Neural progenitor cell (in vitro differentiated cells): ENCODE measurements at regions not wholly inside any gene's neighbourhood (a gene's known extent, or its start where the extent isn't known, plus 50 kb on each side); places are given as distances from the start of the nearest gene placed in this dataset.

ENCODE experiments used
- CTCF ChIP-seq: fragments of 200-600 bp; sonication (generic); IDR thresholded peaks from 2 replicates; pipeline ENCODE4 v1.5.1; 2017; ENCODE audit warnings: antibody characterized with exemption, mild to moderate bottlenecking
- EZH2 ChIP-seq: fragments of 200-600 bp; sonication (generic); IDR thresholded peaks from 2 replicates; pipeline ENCODE4 v1.6.1; 2017; ENCODE audit warnings: antibody characterized with exemption, mild to moderate bottlenecking, moderate library complexity

- TF ChIP-seq CTCF (no peak), EZH2 (no peak)
Measured at GRCh38 chr2:67619204-67619603, 222.1 kb downstream of the ETAA1 start.
